Astrocyte (in vitro differentiated cells and primary cell): ENCODE measurements at regions not wholly inside any gene's neighbourhood (a gene's known extent, or its start where the extent isn't known, plus 50 kb on each side); places are given as distances from the start of the nearest gene placed in this dataset.

Source experiments
- DNase-seq: peaks from one replicate; pipeline ENCODE4 v3.0.0-alpha.2; 2010; ENCODE audit warnings: low read depth
- FAIRE-seq: peaks from 2 replicates; lab custom pipeline; 2011; peaks lifted over from hg19 to GRCh38; lab: Jason Lieb, UNC
- H2AFZ ChIP-seq: 2 replicates; pipeline ENCODE4 v1.6.0; 2012; ENCODE audit warnings: low read depth, low read length, inconsistent platforms
- H3K27ac ChIP-seq: 2 replicates; pipeline ENCODE4 v1.5.1; 2011; ENCODE audit warnings: low read depth, low read length, inconsistent platforms
- H3K27me3 ChIP-seq: 2 replicates; pipeline ENCODE4 v1.6.0; 2011; ENCODE audit warnings: low read length, inconsistent platforms; ENCODE audit not compliant: insufficient read depth
- H3K36me3 ChIP-seq: 2 replicates; pipeline ENCODE4 v1.5.1; 2011; ENCODE audit warnings: low read length, inconsistent platforms; ENCODE audit not compliant: insufficient read depth
- H3K4me1 ChIP-seq: 2 replicates; pipeline ENCODE4 v1.5.1; 2011; ENCODE audit warnings: low read length, inconsistent platforms; ENCODE audit not compliant: insufficient read depth
- H3K4me2 ChIP-seq: 2 replicates; pipeline ENCODE4 v1.6.0; 2012; ENCODE audit warnings: low read length, inconsistent platforms
- H3K4me3 ChIP-seq: 2 replicates; pipeline ENCODE4 v1.5.1; 2011; ENCODE audit warnings: low read depth, mild to moderate bottlenecking, low read length, inconsistent platforms; ENCODE audit not compliant: insufficient read depth
- H3K79me2 ChIP-seq: 2 replicates; pipeline ENCODE4 v1.6.0; 2012; ENCODE audit warnings: mild to moderate bottlenecking, low read length, inconsistent platforms; ENCODE audit not compliant: insufficient read depth
- H3K9ac ChIP-seq: 2 replicates; pipeline ENCODE4 v1.6.0; 2012; ENCODE audit warnings: mild to moderate bottlenecking, low read length, inconsistent platforms
- H3K9me3 ChIP-seq: 2 replicates; pipeline ENCODE4 v1.5.1; 2012; ENCODE audit warnings: low read depth, mild to moderate bottlenecking, low read length, inconsistent platforms; ENCODE audit not compliant: insufficient read depth
- H4K20me1 ChIP-seq: 2 replicates; pipeline ENCODE4 v1.6.0; 2012; ENCODE audit warnings: low read length, inconsistent platforms; ENCODE audit not compliant: insufficient read depth
- H3K27ac Mint-ChIP-seq: one replicate; pipeline ENCODE4 v1.8.0; 2021; ENCODE audit warnings: mild to moderate bottlenecking, mixed read lengths; ENCODE audit not compliant: unreplicated experiment
- H3K27me3 Mint-ChIP-seq: one replicate; pipeline ENCODE4 v1.8.0; 2021; ENCODE audit warnings: low read depth, mixed read lengths; ENCODE audit not compliant: unreplicated experiment
- H3K36me3 Mint-ChIP-seq: one replicate; pipeline ENCODE4 v1.8.0; 2021; ENCODE audit warnings: low read depth, mixed read lengths; ENCODE audit not compliant: unreplicated experiment
- H3K4me1 Mint-ChIP-seq: one replicate; pipeline ENCODE4 v1.8.0; 2021; ENCODE audit warnings: low read depth, mixed read lengths; ENCODE audit not compliant: unreplicated experiment
- H3K4me3 Mint-ChIP-seq: one replicate; pipeline ENCODE4 v1.8.0; 2021; ENCODE audit warnings: mild to moderate bottlenecking, moderate library complexity, mixed read lengths; ENCODE audit not compliant: unreplicated experiment
- H3K9me3 Mint-ChIP-seq: one replicate; pipeline ENCODE4 v1.8.0; 2021; ENCODE audit warnings: mild to moderate bottlenecking, mixed read lengths; ENCODE audit not compliant: unreplicated experiment
- EZH2 ChIP-seq: IDR thresholded peaks from 2 replicates; pipeline ENCODE4 v1.6.1; 2012; ENCODE audit warnings: mild to moderate bottlenecking, low read length, inconsistent platforms; ENCODE audit not compliant: insufficient read depth
- TF ChIP-seq, protein P1 (sequence below): IDR thresholded peaks from 2 replicates; pipeline ENCODE4 v1.5.1; 2011; ENCODE audit warnings: low read depth, mild to moderate bottlenecking, inconsistent platforms, low read length, moderate library complexity; ENCODE audit not compliant: insufficient read depth

DNA sequence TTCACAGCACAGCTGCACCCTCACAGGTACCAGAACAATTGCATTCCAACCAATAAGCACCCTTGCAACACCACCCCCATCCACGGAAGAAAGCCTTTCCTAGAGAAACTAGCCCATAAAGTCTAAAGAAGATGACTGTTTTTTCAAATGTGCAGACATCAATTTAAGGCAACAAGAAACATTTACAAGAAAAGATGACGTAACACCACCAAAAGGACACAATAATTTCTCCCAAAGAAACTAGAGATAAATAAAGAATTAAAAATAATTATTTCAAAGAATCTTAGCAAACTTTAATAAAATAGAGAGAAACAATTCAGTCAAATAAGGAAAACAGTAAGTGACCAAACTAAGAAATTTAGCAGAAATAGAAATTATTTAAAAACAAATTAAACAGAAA, 352.3 kb upstream of the ATXN7L3B start:
- H3K4me3 ChIP-seq: no peak overlapping the region
- H3K4me1 ChIP-seq: no peaks in the 10 kb centered on the region
- Mint-ChIP-seq H3K27ac (no peak overlapping the region), H3K4me1 (no peaks in the 10 kb centered on the region), H3K9me3 (no peaks in the 10 kb centered on the region), H3K27me3 (no peaks in the 10 kb centered on the region), H3K4me3 (no peak overlapping the region), H3K36me3 (no peaks in the 10 kb centered on the region)
- no peak overlapping the region for H3K4me2 ChIP-seq
- H3K27ac ChIP-seq: no peak overlapping the region
- no peaks in the 10 kb centered on the region for H3K27me3 ChIP-seq
- DNase-seq (no peak), FAIRE-seq (no peak)
- no peak for TF ChIP-seq EZH2
- TF ChIP-seq, protein P1, sequence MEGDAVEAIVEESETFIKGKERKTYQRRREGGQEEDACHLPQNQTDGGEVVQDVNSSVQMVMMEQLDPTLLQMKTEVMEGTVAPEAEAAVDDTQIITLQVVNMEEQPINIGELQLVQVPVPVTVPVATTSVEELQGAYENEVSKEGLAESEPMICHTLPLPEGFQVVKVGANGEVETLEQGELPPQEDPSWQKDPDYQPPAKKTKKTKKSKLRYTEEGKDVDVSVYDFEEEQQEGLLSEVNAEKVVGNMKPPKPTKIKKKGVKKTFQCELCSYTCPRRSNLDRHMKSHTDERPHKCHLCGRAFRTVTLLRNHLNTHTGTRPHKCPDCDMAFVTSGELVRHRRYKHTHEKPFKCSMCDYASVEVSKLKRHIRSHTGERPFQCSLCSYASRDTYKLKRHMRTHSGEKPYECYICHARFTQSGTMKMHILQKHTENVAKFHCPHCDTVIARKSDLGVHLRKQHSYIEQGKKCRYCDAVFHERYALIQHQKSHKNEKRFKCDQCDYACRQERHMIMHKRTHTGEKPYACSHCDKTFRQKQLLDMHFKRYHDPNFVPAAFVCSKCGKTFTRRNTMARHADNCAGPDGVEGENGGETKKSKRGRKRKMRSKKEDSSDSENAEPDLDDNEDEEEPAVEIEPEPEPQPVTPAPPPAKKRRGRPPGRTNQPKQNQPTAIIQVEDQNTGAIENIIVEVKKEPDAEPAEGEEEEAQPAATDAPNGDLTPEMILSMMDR: no peak
- no peak overlapping the region for H3K9ac ChIP-seq
- no peaks in the 10 kb centered on the region for H3K79me2 ChIP-seq
- no peaks in the 10 kb centered on the region for H3K36me3 ChIP-seq
- no peaks in the 10 kb centered on the region for H3K9me3 ChIP-seq
- no peaks in the 10 kb centered on the region for H4K20me1 ChIP-seq
- no peak overlapping the region for H2AFZ ChIP-seq

- no peaks in the 10 kb centered on the region for H3K27me3 ChIP-seq
- Mint-ChIP-seq H3K4me1 (no peaks in the 10 kb centered on the region), H3K4me3 (no peak overlapping the region), H3K27me3 (no peaks in the 10 kb centered on the region), H3K27ac (no peak overlapping the region), H3K36me3 (no peaks in the 10 kb centered on the region), H3K9me3 (no peaks in the 10 kb centered on the region)
- DNase-seq: no peak
- no peaks in the 10 kb centered on the region for H4K20me1 ChIP-seq
- H3K9ac ChIP-seq: no peak overlapping the region
- no peak overlapping the region for H3K27ac ChIP-seq
- no peak for FAIRE-seq
- H3K9me3 ChIP-seq: no peaks in the 10 kb centered on the region
- TF ChIP-seq, protein P1: no peak
- TF ChIP-seq EZH2: no peak
- no peaks in the 10 kb centered on the region for H3K79me2 ChIP-seq
- no peak overlapping the region for H2AFZ ChIP-seq
- no peak overlapping the region for H3K4me2 ChIP-seq
- H3K4me1 ChIP-seq: no peaks in the 10 kb centered on the region
- no peaks in the 10 kb centered on the region for H3K36me3 ChIP-seq
- no peak overlapping the region for H3K4me3 ChIP-seq
Measured at GRCh38 chr12:74193191-74193590, 344.4 kb upstream of the ATXN7L3B start.

DNA sequence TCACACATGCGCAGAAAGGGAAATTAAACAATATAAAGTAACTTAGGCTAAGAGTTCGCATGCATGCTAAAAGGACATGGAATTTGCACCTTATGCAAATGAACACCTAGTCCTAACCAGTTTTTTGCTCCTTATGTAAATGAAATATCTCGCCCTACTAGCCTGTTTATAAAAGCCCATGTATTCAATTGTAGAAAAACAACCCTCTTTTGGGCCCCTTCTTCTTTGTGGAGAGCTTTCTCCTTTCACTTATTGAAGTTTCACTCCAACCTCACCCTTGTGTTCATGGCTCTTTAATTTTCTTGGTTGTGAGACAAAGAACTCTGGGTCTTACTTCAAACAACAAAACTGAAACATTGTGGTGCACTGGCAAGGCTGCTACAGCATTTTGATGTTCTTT, 333.4 kb upstream of the ATXN7L3B start:
- H4K20me1 ChIP-seq: no peaks in the 10 kb centered on the region
- no peaks in the 10 kb centered on the region for H3K4me1 Mint-ChIP-seq
- H3K9me3 ChIP-seq: peaks cover 2% of the 10 kb centered on the region
- FAIRE-seq: no peak
- H3K79me2 ChIP-seq: no peaks in the 10 kb centered on the region
- TF ChIP-seq, protein P1: no peak
- no peak for TF ChIP-seq EZH2
- no peaks in the 10 kb centered on the region for H3K27me3 Mint-ChIP-seq
- no peak for DNase-seq
- H3K27ac ChIP-seq: no peak overlapping the region
- no peaks in the 10 kb centered on the region for H3K36me3 ChIP-seq
- no peak overlapping the region for H3K27ac Mint-ChIP-seq
- no peaks in the 10 kb centered on the region for H3K36me3 Mint-ChIP-seq
- no peak overlapping the region for H3K4me3 Mint-ChIP-seq
- H3K9ac ChIP-seq: no peak overlapping the region
- H3K9me3 Mint-ChIP-seq: no peaks in the 10 kb centered on the region
- H3K4me1 ChIP-seq: no peaks in the 10 kb centered on the region
- H2AFZ ChIP-seq: no peak overlapping the region
- H3K4me3 ChIP-seq: no peak overlapping the region
- H3K4me2 ChIP-seq: no peak overlapping the region
- no peaks in the 10 kb centered on the region for H3K27me3 ChIP-seq
